Endothelial cell of hepatic sinusoid (primary cell): ENCODE measurements at regions not wholly inside any gene's neighbourhood (a gene's known extent, or its start where the extent isn't known, plus 50 kb on each side); places are given as distances from the start of the nearest gene placed in this dataset.

Experiments used
- in situ Hi-C: cut with HindIII; loops from 2 replicates; pipeline ENCODE4 v1.10.0; 2017; ENCODE audit warnings: low sequenced_read_pairs

DNA sequence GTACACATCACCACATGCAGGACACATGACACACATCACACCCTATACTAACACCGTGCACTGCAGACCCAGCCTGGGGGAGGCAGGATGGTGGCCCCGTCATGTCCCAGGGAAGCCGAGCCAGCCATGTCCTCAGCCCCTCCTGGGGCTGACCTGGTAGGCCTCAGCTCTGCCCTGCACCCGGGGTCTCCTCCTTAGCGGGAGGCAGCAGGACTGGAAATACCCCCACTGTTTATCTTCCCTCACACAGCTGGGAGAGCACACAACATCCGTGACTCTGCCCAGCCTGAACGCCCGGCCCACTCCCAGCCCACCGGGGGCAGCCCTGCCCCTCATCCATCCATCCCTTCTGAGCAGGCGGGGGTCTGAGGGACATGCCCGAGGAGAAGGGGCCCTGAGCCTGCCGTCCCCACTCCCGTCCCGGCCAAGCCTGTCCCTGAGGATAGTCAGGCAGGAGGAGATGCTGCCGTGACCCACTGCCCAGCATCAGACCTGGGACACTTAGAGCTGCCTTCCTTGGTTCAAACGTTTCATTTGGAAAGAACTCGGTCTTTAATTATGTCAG, 945.0 kb downstream of the BRD1 start:
- in situ Hi-C loops, result no loop called here

DNA sequence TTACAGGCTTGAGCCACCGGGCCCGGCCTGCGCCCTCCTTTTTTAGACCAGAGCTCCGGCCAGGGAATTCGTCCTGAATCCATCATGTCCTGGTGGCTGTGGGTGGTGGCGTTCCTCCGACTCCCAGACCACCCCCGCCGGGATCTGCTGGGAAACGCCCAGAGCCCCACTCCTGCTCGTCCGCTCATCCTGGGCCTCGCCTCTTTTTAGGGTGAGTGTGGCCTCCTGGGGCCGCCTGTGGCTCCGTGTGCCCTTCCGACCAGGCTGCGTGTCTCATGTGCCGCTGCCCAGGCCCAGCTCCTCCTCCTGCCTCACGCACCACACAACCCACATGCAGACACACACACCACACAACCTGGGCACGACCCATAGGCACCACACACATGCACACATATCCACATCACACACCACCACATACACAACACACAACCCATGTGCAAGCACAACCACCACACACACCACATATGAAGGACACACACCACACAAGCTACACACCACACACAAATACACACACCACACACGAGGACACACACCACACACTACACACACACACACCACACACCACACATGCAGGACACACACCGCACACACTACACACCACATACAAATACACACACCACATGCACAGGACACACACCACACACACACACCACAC, 946.2 kb downstream of the BRD1 start:
- in situ Hi-C loops, result no loop called here

DNA sequence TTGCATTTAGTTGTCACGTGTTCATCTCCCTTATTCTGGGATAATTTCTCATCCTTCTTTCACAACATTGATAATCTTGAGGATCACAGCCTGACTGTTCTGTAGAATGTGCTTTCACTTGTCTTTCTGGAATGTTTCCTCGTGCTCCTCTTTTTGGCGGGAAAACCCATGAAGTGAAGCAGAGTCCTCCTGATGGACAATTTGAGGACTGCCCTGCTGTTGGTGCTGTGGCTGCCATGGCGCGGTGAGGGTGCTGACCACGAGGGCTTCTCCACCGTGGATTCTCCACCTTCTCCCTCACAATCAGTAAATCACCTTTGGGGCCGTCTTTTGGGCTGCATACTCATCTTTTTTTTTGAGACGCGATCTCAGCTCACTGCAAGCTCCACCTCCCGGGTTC, 946.9 kb downstream of the BRD1 start:
- in situ Hi-C loops, result no loop called here

DNA sequence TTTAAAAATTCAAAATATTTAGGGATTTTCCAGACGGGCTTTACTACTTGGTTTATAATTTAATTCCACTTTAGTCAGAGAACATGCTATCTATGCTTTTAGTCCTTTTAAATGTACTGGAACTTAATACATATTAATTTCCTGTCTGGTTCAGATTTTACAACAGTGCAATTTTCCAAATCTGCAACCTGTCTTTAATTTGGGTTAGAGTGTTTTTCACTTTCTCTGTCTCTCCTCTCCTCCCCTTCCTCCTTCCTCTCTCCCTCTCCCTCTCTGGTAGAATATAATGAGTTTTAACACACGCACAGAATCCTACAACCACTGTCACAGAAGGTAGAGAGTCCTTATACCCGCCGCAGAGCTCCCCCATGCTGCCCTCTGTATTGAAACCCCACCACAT, 950.7 kb downstream of the BRD1 start:
- in situ Hi-C loops, result no loop called here

DNA sequence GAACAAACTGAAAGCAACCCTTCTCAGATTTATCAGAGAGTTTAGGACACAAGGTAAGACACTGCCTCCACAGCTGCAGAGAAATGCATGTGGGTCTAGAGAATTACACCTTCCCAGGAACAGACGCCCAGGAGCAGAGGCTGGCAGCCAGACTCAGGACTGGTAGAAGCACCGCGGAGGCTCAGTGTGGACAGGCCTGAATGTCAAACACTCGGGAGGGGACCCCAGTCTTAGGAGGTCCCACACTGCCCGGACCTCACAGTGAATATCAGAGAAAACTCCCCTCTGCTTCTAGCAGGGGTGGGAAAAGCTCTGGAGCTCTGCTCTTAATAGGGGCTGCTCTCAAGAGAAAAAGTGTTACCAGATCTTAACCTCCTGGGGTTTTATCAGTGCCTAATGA, 952.7 kb downstream of the BRD1 start:
- in situ Hi-C loops, result no loop called here

DNA sequence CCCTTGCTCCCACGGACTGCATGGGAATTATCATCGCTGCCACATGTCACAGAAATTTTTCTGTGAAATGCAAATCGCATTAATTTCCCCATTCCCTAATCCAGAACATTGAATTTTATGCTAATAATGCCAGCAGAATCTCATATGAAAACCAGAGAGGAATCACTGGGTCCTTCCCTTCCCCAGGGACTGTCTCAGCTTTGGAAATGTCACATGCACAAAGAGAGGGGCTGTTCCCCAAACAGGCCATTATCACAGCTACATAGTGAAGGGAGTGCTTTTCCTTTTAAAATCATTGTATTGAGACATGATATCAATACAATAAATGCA, 954.5 kb downstream of the BRD1 start:
- in situ Hi-C loops, result no loop called here

DNA sequence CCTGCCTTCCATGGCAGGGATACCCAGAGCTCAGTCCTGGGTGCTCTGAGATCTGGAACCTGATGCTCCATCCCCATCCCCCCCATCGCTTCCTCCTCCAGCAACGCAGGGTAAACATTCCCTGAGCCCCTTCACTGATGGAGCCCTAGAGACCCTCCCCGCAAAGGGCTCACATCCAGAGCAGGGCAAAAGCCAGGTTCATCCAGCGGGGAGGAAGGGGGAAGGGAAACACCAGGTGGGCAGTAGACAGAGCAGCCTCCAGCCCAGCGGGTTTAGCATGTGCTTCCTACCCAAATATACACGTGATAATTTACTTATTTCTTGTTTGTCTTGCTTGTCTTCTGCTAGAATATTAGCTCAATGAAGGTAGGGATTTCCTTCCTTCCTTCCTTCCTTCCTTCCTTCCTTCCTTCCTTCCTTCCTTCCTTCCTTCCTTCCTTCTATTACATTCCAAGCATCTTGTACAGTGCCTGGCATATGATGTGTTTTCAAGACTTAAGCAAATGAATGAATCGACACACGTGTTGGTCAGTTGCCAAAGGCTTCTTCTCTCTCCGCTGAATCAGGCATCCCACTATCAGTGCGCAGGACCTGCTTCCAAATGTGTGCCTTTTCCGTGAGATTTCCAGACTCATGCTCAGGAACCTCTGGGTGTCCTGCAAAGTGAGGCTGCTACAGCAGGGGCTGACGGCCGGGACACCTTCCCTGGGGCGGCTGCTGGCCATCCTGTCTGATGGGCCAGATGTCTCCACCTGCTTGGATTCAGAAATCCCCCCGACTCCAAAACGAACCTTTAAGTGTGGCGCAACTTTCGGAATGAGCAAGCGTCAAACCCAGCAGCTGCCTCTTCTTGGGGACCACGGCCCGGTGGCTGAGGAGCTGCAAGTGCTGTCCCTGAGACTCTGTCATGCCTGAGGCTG, 955.1 kb downstream of the BRD1 start:
- in situ Hi-C loops, result no loop called here

DNA sequence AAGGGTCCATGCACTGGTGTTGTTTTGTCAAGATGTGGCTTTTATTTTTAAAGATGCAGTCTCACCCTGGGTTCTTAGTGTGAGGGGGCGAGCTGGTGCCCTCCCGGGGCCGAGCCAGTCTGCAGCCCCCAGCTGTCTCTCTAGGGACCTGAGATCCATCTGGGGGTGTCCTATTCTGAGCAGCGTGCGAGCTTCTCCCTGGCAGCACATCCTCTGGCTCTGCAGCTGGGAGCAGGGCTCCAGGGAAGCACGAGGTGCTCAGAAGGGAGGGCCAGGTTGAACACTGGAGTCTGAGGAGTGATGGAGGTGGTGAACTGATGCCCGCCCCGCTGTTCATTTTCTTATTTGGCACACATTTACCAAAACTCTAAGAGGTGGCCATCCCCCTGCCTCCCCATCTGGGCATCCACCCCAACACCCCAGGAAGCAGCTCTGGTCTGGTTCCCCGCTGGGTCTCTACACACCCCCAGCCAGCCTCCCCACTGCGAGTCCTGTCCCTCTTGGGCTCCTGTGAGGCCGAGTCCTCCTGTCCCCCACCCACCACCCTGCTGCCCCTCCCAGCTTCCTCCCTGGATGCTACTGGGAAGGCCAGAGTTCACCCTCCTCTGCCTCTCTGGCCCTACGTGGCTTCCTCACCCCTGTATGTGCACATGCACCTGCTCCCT, 956.4 kb downstream of the BRD1 start:
- in situ Hi-C loops, result no loop called here

DNA sequence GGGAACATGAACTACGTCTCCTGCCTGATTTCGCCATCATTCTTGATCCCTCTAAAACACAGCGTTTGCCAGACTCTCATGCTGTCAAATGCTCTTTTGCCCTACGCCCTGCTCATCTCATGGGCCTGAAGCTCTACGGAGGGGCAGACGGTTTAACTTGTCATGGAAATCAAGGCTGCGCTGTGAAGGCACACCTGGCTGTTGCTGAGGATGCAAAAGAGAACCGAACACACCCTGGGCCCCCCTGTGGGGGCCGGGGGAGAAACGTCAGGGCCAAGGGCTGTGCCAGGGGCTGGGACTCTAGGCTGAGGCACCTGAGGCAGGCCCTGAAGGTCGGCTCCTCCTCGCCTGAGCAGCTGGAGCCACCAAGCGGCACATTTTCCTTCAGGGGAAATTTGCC, 957.2 kb downstream of the BRD1 start:
- in situ Hi-C loops, result no loop called here

DNA sequence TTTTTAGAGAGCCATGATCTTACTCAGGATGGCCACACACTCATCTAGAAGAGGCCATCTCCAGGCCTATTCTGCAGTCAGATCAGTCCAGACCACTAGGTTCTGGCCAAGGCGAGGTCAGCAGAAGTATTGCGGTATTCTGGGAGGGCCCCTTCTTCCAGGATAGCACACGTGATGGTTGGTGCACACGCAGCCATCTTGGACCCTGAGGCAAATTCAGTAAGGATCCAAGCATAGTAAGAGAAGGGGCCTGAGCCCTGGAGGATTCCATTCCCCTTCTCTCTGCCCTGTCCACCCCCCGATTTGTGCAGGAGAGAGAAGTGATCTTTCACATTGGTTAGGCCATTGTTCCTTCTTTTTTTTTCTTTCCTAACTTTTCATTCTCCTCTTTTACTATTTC, 957.9 kb downstream of the BRD1 start:
- in situ Hi-C loops, result no loop called here

DNA sequence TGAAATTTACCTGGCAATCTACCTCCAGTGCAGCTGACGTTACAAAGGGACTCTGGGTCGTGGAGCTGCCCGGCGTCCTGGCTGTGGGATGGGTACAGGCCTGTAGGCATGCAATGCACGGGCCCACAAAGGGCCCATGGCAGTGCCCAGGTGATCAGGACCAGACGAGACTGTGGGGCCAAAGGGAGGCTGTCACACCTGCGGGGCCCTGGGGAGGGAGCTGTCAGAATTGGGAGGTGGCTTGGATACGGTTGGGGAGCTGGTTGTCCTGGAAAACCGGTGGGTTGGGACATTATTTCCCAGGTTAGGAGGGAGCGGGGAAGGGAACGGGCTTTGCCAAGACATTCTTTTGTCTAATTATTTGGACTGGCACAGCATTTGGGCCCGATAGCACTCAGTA, 958.5 kb downstream of the BRD1 start:
- in situ Hi-C loops, result no loop called here

DNA sequence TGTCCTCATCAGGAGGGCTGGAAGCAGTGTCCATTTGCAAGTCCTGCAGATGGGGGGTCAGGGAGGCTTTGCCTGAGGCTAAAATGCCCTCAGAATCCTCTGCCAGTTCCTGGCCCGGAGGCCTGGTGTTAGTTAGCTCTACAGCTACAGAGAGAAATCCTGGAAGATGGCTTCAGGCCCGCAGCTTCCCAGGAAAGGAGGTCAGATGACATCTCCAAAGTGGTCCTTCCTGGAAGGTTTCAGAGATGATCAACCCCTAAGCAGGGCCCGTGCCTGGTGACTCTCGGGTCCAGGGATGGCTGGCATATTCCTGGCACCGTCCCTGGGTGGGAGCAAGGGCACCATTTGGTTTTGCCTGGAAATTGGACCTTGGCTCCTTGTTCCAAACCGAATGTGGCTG, 959.1 kb downstream of the BRD1 start:
- in situ Hi-C loops, result no loop called here

DNA sequence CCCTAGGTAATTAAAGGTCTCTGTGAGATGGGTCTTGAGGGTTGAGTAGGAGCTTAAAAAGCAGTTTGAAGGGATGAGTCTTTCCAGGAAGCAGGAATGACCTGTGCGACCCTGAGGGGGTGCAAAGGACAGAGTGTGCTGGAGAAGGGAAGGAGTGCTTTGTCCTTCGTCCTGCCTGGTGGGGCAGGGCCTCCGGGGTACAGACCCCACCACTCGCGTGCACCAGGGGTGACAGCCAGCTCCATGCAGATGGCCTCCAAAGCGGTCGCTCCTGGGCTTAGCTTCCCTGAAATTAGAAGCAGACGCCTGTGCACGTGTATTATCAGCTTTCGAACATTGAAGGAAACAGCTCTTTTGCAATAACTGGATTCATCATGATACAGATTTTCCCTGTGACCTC, 959.8 kb downstream of the BRD1 start:
- in situ Hi-C loops, result no loop called here

DNA sequence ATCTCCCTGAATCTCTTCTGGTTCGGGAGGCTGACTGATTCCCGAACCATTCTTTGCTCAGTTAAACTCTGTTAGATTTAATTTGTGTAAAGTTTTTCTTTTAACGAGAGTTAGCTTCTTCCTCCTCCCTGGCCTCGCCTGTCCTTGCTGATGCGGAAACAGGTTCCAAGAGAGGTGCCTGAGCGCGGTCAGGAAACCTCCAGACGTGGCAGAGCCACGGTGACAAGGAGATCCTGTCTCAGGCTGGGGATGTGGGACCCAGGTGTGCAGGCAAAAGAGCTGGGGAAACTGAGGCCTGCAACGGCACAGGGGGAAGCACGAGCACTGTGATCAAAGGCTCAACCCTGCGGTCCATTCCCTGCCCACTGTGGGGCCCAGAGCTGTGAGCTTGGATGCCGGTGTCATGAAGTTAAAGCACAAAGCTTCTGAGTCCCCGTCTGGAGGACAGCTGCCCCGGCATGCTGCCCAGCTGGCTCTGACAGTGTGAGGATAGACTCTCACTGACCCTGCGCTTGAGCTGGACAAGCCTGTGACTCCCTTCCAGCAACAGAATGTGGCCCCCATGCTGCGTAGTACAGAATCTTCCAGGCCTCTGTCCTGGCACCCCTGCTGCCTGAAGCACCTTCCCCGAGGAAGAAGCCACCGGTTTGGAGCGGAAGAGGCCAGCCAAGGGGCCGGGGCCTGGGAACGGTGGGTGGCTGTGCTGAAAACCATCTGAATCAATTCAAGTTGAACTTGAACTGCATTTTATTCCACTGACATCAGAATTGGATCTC, 960.6 kb downstream of the BRD1 start:
- in situ Hi-C loops, result no loop called here

DNA sequence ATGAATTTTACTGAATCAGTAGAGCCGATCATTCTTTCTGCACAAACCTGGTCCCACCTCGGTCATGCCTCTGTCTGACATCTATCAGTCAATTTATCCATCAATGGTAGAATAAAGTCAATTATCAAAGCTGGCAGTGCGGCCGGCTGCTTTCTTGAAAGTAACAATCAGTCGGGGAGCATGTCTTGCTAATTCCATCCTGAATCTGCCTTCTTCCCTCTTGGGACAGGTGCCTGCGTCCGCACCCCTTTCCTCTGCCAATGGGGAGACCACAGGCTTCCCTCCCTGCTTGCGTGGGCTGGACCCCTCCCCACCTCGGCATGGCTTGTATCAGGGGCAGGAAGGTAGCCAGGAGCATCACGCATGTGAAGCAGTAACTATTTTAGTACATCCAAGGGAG, 962.9 kb downstream of the BRD1 start:
- in situ Hi-C loops, result no loop called here

DNA sequence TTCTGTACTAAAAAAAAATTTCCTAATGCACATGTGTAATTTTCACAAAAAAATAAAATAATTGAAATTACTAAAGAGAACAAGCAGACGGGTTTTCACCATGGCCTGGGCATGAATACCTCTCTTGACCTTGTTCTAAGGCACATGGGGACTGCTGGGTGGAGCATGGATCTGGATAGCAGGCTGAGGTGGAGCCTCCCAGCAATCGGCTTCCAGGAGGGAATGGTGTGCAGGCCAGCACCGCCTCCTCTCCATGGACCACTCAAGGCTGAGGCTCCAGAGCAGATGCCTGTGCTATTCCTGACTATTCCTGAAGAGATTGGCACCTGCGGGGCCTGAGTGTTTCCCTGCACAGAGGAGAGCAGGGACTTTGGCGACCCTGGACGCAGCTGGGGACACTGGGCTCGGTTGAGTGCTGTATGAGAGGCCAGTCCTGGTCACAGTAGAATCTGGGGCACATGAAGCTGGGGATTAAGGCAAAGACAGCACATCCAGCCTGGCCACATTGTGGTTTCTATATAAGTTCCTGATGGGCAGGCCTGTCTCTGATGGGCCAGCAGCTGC, 963.6 kb downstream of the BRD1 start:
- in situ Hi-C loops, result no loop called here

DNA sequence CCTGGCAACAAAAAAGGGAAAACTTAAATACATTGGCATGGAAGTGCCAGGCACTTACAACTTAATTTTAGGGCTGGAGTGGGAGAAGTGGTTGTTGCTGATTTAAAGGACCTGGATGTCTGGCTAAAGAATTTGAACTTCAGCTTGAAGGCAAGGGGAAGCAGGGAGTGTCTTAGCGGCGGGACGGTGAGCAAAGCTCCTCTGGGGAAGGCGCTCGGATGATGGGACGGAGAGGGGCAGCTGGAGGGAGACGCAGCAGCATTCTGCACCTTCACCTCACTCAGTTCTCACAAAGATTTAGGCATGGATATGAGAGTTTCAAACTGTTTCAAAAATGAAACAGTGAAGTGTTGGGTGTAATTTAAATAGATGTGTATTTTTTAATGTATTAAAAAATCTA, 967.1 kb downstream of the BRD1 start:
- in situ Hi-C loops, result no loop called here

DNA sequence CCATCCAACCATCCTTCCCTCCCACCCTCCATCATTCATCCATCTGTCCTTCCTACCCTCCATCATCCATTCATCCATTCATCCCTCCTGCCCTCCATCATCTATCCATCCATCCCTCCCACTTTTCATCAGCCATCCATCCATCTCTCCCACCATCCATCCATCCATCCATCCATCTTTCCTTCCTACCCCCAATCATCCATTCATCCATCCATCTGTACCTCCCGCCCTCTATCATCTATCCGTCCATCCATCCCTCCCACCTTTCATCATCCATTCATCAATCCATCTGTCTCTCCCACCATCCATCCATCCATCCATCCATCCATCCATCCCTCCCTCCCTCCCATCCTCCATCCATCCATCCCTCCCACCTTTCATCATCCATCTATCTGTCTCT, 968.8 kb downstream of the BRD1 start:
- in situ Hi-C loops, result no loop called here

DNA sequence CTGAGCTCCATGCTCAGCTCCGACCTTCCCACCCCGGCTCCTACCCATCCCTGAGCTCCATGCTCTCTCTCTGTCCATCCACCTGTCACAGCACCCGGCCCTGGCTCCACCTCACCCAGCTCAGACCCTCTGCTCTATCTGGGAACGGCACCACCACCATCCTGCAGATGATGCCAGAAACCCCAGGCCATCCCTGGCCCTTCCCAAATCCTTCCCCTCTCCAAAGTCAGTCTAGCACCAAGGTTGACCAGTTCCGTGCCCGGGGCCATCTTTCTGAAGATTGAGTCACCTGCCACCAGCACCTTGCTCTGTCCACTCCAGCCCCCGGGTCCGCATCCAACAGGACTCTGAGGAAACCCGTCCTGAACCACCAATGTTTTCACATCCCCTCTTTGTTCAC, 969.6 kb downstream of the BRD1 start:
- in situ Hi-C loops, result no loop called here

DNA sequence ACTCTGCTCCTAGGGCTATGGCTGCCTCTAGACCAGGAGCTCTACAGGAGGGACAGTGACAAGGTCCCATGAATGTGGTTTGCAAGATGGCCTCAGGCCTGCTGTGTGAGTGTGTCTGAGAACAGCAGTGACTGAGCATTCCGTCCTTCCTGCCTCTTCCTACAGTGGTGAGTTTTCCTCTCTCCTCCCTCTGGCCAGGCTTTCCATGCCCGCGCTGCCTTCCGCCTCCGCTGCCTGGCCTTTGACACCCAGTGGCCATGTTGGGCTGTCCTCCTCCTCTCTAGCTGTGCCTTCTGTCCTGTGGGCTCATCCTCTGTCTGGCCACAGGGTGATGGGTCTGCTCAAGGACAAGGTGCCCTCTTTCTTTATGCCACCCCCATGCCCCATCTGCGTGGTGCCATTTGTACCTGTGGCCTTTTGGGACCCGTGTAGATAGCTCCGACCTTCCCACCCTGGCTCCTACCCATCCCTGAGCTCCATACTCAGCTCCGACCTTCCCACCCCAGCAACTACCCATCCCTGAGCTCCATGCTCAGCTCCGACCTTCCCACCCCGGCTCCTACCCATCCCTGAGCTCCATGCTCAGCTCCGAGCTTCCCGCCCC, 970.4 kb downstream of the BRD1 start:
- in situ Hi-C loops, result no loop called here

DNA sequence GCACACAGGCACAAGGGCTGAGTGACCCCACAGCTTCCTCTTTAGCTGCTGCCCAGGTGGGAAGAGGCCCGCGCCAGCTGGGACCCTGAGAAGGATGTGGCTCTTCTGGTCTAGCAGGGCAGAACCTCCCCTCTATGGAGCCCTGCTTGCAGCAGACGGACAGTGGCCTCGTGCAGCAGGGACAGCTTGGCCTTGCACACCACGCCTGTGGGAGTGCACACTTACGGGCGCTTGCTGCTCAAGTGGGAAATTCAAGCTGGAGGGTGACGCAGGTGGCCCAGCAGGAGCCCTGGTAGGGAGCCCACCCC, 971.4 kb downstream of the BRD1 start:
- in situ Hi-C loops, result no loop called here
